ENCODE measurements at regions not wholly inside any gene's neighbourhood (a gene's known extent, or its start where the extent isn't known, plus 50 kb on each side); places are given as distances from the start of the nearest gene placed in this dataset.

DNA sequence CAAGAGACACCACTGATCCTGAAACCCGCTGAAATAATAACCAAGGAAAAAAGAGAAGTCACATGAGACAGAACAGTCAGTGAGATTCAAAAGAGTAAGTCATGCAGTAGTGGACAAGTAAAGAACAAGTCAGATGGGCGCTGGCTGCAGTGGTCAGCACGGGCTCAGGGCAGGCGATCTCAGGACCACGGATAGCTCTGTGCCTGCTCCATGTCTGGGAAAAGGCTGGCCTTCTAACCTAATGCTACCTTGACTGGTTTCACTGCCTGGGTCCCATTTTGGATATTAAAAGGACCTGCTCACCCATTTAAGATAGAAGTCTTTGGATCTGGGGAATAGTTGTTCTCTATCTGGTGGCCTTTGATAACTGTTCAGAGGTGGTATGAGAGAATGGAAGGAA is 61.7 kb upstream of the LCLAT1 start:
- TF ChIP-seq, protein P1, sequence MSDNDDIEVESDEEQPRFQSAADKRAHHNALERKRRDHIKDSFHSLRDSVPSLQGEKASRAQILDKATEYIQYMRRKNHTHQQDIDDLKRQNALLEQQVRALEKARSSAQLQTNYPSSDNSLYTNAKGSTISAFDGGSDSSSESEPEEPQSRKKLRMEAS (IDR thresholded peaks at IDR 0.05), result 0 out of 2 replicates have a peak, but pooled peaks have one; percentile 22
- TF ChIP-seq TCF12 (IDR thresholded peaks at IDR 0.05; ENCODE audit: low read depth), result no peak
- TF ChIP-seq TAF1 (IDR thresholded peaks at IDR 0.05; ENCODE audit: low read depth), result no peak
- TF ChIP-seq CREB1 (IDR thresholded peaks at IDR 0.05; ENCODE audit: low read depth), result no peak
- no peak for TF ChIP-seq CEBPB (IDR thresholded peaks at IDR 0.05)
- TF ChIP-seq YY1 (IDR thresholded peaks at IDR 0.05; ENCODE audit: low read depth), result peak; percentile 57; the same call in 1 of the 2 replicates
